ENCODE measurements at regions not wholly inside any gene's neighbourhood (a gene's known extent, or its start where the extent isn't known, plus 50 kb on each side); places are given as distances from the start of the nearest gene placed in this dataset.
"Not testable (repeated sequence)": the region's sequence is repeated elsewhere in the genome, so short reads cannot be mapped to it uniquely, and the experiment has no call there.

- Mint-ChIP-seq H3K27ac (ENCODE audit: unreplicated experiment) (no peak overlapping the region), H3K4me3 (ENCODE audit: unreplicated experiment) (no peak overlapping the region), H3K27me3 (ENCODE audit: low read depth) (no peaks in the 10 kb centered on the region), H3K4me1 (ENCODE audit: low read depth) (peaks cover 11% of the 10 kb centered on the region), H3K9me3 (ENCODE audit: low read depth) (no peaks in the 10 kb centered on the region), H3K36me3 (ENCODE audit: low read depth) (no peaks in the 10 kb centered on the region)
- DNase-seq (ENCODE audit: low spot score): no peak
- no peak for TF ChIP-seq CTCF (IDR thresholded peaks at IDR 0.05)
Observed at GRCh38 chr5:92841604-92842155, 739.3 kb downstream of the NR2F1-AS1 start.

DNA sequence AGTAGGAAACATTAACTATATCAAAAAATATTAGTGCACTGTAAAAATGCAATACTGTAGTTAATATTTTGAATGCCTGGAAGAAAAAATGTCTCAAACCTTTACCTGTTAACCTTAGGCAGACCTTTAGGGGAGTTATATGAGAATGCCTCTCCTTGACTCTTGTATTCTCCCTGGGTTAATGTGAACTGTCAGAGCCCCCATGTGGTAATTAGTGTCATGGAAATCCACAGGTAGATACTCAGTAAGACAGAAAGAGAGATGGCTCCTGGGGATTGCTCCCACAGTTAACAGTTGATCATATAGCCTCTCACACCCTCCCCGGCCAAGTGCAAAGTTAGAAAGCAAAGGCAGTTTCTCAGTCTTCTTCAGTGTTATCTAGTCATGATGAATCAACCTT lies 742.8 kb downstream of the NR2F1-AS1 start:
- no peaks in the 10 kb centered on the region for H3K27me3 Mint-ChIP-seq (ENCODE audit: low read depth)
- peaks cover 11% of the 10 kb centered on the region for H3K4me1 Mint-ChIP-seq (ENCODE audit: low read depth)
- no peak overlapping the region for H3K4me3 Mint-ChIP-seq (ENCODE audit: unreplicated experiment)
- DNase-seq (ENCODE audit: low spot score): no peak
- H3K9me3 Mint-ChIP-seq (ENCODE audit: low read depth): peaks cover 5% of the 10 kb centered on the region
- peak; percentile 39 for TF ChIP-seq CTCF (IDR thresholded peaks at IDR 0.05)
- no peak overlapping the region for H3K27ac Mint-ChIP-seq (ENCODE audit: unreplicated experiment)
- H3K36me3 Mint-ChIP-seq (ENCODE audit: low read depth): no peaks in the 10 kb centered on the region

DNA sequence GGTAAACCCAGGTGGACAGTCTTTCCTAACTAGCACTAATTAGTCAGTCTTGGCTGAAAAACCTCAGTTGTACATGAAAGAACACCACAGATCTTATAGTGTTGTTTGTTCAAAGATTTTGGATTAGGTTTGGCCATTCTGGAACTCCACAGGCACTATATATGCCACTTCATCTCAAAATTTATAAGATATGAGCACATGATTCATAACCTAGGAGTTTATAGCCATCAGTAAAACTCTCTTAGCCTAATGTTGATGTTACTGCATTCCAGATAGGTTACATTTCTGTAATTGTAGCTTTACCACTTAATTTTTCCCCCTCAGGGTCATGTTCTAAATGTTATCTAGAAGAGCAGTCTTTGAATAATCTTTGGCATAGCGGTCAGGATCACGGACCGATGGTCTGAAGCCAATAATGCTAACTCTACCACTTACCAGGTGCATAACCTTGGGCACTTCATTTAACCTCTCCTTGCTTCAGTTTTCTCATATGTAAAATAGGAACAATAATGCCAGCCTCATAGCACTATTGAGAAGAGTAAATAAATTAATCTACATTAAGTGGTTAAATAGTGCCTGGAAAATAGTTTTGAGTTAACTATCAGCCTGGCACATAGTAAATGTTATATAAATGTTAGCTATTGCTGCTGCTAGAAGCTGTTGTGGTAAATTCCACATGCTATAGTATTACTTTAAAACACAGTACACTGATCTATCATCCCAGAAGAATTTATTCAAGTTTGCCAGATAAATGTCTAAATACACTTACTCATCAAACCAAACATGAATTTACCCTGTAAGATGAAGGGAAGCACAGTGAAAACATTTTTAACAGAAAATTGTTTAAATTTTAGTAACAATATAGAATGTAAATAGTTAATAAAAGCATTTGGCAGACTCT lies 743.9 kb downstream of the NR2F1-AS1 start:
- H3K36me3 Mint-ChIP-seq (ENCODE audit: low read depth): no peaks in the 10 kb centered on the region
- no peak for TF ChIP-seq CTCF (IDR thresholded peaks at IDR 0.05)
- DNase-seq (ENCODE audit: low spot score): no peak
- H3K27me3 Mint-ChIP-seq (ENCODE audit: low read depth): no peaks in the 10 kb centered on the region
- H3K27ac Mint-ChIP-seq (ENCODE audit: unreplicated experiment): peak overlapping the region; percentile 14
- peaks cover 11% of the 10 kb centered on the region for H3K9me3 Mint-ChIP-seq (ENCODE audit: low read depth)
- peaks cover 11% of the 10 kb centered on the region for H3K4me1 Mint-ChIP-seq (ENCODE audit: low read depth)
- H3K4me3 Mint-ChIP-seq (ENCODE audit: unreplicated experiment): no peak overlapping the region

- H3K4me1 Mint-ChIP-seq (ENCODE audit: low read depth): peaks cover 11% of the 10 kb centered on the region
Observed at GRCh38 chr5:92835712-92836111, 745.3 kb downstream of the NR2F1-AS1 start.

GRCh38 chr5:92823551-92823950 lies 757.5 kb downstream of the NR2F1-AS1 start:
- H3K4me1 Mint-ChIP-seq (ENCODE audit: low read depth); H3K9me3 Mint-ChIP-seq (ENCODE audit: low read depth); H3K36me3 Mint-ChIP-seq (ENCODE audit: low read depth); DNase-seq (ENCODE audit: low spot score); H3K27me3 Mint-ChIP-seq (ENCODE audit: low read depth); H3K4me3 Mint-ChIP-seq (ENCODE audit: unreplicated experiment); H3K27ac Mint-ChIP-seq (ENCODE audit: unreplicated experiment): not testable (repeated sequence)

More at GRCh38 chr5:92835712-92836111, 745.3 kb downstream of the NR2F1-AS1 start:
- Mint-ChIP-seq H3K36me3 (ENCODE audit: low read depth) (peaks cover 3% of the 10 kb centered on the region), H3K27ac (ENCODE audit: unreplicated experiment) (no peak overlapping the region), H3K27me3 (ENCODE audit: low read depth) (no peaks in the 10 kb centered on the region), H3K9me3 (ENCODE audit: low read depth) (peaks cover 12% of the 10 kb centered on the region), H3K4me3 (ENCODE audit: unreplicated experiment) (no peak overlapping the region)
- DNase-seq (ENCODE audit: low spot score): no peak
- TF ChIP-seq CTCF (IDR thresholded peaks at IDR 0.05): no peak
